HG02642 (cell line): ENCODE measurements at regions not wholly inside any gene's neighbourhood (a gene's known extent, or its start where the extent isn't known, plus 50 kb on each side); places are given as distances from the start of the nearest gene placed in this dataset.
"Not testable (repeated sequence)": the region's sequence is repeated elsewhere in the genome, so short reads cannot be mapped to it uniquely, and the experiment has no call there.

Experiments used
- ATAC-seq: cut with Tn5 transposase; IDR thresholded peaks from one replicate; pipeline ENCODE4 v1.9.1; 2021; ENCODE audit warnings: mild to moderate bottlenecking; ENCODE audit not compliant: unreplicated experiment, poor library complexity

DNA sequence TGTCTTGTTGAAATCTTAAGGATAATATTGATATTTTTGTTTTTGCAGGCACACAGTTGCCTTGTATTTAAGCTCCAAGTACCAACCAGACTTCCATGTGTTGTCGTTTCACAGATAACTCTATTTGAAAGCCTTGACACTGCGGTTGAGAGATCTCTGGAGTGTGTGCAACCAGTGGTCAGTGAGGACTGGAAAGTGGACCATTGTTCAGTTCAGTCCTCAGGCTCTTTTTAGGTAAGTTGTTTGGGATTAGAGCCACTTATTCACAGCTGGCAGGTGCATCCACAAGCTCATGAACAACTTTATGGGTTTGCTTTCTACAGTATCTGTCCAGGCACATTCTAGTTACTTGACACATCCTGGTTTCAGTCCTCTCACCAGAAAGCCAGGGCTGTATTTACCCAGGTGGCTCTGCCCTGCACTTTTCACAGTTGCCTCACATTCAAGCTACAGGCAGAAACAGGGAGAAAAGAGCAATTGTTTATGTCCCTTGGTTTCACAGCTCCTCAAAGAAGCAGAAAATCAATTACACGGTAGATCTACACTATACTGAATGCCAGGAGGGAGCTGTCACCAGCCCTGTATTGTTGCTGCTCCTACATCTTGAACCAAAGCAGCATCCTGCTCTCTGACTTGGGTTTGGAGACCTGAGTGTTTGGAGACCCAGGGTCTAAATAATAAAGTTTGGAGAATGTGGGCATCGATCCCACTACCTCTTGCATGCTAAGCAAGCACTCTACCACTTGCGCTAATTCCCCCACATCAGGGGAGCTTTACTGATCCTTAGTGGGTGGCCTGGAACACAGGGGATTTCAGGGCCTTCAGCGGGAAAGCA lies 543.3 kb downstream of the PRIM2 start:
- not testable (repeated sequence) for ATAC-seq

DNA sequence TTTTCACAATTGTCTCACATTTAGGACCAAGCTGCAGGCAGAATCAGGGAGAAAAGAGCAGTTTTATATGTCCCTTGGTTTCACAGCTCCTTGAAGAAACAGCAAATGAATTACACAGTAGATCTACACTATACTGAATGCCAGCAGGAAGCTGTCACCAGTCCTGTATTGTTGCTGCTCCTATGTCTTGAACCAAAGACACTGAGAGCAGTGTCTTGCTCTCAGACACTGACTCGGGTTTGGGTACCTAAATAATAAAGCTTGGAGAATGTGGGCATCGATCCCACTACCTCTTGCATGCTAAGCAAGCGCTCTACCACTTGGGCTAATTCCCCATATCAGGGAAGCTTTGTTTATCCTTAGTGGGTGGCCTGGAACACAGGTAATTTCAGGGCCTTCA lies 552.7 kb downstream of the PRIM2 start:
- ATAC-seq, result not testable (repeated sequence)

DNA sequence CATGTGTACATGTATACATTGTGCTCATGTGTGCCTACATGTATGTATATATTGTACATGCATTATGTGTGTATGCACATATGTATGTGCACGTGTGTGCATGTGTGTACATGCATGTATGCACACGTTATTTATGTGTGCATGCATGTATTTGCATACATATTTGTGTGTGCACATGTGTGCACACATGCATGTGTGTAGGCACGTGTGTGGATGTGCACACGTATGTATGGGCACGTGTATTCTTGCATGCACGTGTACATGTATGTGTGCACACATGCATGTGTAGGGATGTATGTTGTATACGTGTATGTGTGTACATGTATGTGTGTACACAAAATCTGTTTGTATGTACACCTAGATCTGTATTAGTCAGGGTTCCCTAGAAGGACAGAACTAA lies 556.0 kb downstream of the PRIM2 start:
- not testable (repeated sequence) for ATAC-seq

DNA sequence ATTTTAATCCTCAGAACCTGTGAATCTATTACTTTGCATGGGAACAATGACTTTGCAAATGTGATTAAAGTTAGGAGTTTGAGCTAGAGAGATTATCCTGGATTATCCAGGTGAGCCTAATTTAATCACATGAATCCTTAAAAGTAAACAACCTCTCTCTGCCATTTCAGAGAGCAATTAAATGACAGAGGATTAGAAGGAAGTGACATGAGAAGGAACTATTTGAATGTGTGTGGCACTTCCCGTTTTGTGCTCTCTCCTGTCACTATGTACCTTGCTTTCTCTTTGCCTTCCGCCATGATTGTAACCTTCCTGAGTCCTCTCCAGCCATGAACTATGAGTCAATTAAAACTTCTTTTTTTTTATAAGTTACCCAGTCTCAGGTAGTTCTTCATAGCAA lies 559.2 kb downstream of the PRIM2 start:
- ATAC-seq, result not testable (repeated sequence)

DNA sequence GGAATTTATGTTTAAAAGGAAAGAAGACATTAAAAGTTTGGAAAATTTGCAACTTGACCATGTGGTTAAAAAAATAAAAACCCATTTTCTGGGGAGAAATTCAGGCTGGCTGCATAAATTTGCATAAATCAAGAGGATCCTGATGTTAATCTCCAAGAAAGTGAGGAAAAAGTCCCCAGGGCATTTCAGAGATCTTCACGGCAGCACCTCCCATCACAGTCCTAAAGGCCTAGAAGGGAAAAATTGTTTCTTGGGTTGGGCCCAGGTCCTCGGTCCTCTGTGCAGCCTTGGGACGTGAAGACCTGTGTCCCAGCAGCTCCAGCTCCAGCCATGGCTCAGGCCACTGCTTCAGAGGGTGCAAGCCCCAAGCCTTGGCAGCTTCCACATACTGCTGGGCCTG lies 560.3 kb downstream of the PRIM2 start:
- not testable (repeated sequence) for ATAC-seq

DNA sequence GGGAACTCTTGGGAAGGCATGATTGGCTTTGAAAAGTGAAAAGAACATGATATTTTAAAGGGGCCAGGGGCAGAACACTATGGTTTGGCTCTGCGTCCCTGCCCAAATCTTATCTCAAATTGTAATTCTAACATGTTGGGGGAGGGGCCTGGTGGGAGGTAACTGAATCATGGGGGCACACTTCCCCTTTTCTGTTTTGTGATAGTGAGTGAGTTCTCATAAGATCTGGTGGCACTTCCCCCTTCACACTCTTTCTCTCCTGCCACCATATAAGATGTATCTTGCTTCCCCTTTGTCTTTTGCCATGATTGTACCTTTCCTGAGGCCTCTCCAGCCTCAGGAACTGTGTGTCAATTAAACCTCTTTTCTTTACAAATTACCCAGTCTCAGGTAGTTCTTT lies 561.4 kb downstream of the PRIM2 start:
- ATAC-seq, result not testable (repeated sequence)

DNA sequence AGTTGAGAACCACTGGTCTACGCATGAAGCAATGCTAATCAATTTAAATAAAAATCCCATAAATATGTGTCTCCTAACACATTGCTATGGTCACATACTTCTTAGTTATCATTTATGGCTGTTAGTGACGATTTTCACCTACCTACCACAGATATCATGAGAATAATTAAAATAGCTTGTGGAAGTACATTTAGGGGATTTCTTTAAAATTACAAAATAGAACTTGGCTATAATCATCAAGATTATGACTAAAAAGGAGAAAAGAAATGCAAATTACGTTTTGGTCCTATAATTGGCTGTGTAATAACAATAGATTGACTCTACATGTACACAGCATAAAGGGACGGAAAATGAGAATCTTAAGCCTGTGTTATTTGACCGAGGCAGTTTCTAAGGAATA lies 581.4 kb downstream of the PRIM2 start:
- peak; percentile 82 for ATAC-seq

DNA sequence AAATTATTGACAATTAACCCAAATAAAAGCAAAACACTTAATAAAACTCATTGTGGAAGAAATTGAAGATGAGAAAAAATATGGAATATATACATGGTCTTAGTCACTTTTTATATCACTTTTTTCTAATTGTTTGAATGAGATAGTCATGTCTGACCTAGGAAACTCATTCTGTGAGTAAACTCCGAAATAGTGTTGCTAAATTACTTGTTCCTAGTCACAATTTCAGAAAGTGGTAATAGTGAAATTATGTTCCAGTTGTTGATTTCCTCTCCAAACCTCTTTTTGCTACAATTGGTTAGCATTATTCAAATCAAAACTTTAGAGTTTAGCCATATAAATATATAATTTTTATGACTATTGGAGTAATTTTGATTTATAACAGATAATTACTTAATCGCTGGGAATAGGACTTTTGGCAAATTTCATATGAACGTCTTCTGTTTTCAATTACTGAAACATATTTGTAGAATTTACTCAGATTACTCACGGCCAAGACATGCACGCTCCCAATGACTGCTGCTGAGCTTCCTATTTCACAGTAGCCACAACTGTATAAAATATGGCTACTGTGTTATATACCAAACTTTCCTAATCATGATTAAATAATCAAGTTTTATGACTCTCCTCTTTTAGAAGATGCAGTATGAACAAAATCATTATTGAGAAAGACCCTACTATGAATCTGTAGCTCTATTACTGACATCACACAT lies 583.4 kb downstream of the PRIM2 start:
- ATAC-seq, result not testable (repeated sequence)

DNA sequence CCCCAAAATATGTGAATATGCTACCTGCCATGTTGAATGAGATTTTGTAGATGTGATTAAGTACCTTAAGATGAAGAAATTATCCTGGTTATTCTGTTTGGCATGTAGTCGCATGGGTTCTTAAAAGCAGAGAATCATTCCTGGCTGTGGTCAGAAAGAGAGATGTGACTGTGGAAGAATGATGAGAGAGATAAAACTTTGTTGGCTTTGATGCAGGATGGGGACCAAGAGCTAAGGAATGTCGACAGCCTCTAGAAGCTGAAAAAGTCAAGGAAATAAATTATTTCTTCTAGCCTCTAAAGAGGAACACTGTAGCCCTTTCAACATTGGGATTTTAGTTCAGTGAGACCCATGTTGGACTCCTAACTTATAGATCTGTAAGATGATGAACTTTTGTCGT lies 584.0 kb downstream of the PRIM2 start:
- ATAC-seq, result not testable (repeated sequence)

DNA sequence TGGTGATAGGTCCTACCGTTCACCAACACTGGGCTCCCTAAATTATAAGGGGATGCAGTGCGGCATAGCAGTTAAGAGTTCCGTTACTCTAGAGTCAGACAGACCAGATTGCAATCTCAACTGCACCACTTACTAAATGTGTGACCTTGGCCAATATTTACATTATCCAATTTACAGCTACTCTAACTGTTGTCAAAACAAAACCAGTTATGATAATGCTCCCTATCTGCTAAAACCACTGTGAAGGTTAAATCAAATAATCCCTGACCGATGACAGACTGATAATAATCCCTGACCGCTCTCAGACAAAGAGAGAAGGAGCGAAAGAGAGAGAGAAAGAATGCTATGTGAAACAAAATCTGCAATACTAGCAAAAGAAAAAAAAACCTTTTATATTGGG lies 586.9 kb downstream of the PRIM2 start:
- not testable (repeated sequence) for ATAC-seq

DNA sequence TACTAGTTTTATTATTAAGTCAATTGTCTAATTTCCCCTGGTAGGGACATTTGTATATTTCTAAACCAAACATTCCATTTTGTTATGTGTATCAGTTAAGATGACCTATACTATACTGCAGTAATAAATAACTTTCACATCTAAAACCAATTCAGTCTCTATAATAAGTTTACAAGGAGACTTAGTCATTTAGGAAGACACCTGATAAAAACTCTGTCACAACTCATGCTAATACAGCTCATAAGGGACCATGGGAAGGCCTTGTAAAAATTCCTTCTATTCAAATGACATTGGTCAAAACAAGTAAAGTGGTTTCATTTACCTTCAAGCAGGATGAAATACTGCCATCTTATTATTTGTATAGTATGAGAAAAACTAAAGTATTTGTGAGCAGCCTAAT lies 597.9 kb downstream of the PRIM2 start:
- ATAC-seq, result not testable (repeated sequence)

DNA sequence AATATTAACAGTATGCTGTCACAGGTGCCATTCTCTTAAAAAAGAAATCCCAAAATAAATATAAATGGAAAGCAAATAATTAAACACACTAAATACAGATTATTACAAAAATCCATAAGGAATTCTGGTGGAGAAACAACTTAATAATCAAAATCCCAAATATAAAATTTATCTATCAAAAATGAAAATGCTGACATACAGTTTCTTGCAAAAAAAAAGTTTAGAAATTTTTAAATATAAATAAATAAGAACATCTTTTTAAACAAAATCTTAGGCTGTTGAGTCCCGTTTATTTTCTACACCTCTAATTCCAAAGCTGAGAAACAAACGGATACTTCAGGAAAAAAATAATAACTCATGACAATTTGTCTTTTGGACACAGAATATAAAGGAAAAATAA lies 625.5 kb downstream of the PRIM2 start:
- ATAC-seq, result not testable (repeated sequence)

DNA sequence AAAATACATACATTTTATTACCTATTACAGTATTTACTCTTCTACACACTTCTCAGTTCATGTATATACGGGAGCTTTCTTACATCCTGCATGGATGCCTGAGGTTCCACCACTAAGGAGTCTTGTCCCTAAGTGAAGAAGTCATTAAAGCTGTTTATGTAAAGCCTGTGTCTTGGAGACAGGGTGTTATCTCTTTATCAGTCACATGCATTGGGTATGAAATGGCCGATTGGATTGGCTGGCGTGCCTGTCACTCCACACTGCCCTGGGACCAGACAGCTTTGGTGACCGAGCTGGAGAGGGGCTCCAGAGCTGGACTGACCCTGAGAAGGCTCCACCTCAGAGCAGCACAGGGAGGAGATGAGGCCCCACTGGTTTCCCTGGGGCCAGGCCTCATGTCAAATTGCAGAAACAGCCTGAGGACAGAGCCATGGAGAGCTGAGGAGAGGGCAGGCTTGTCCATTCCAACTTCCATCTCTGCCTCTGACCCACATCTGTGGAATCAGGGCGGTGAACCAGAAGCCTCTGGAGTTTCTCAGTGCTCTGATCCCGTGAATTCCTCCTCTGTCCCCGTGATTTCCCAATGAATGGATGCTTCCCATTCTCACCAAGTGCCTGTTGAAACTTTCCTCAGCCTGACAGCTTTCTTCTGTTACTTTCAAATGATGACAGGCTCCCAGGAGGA lies 628.8 kb downstream of the PRIM2 start:
- not testable (repeated sequence) for ATAC-seq

DNA sequence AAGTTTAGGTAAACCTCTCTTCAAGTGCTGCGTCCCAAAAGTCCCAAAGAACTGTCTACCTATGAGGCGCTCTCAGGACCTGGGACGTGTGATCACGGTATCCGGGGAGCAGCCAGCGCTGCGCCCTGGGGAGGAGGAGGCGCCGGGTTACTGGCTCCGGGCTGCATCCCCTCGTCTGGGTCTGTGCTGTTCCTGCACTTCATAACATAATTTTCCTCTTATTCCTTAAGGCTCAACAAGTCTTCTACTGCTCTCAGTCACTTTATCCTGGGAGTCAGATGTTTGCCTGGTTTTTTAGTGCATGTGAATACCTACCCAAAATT lies 629.3 kb downstream of the PRIM2 start:
- not testable (repeated sequence) for ATAC-seq

DNA sequence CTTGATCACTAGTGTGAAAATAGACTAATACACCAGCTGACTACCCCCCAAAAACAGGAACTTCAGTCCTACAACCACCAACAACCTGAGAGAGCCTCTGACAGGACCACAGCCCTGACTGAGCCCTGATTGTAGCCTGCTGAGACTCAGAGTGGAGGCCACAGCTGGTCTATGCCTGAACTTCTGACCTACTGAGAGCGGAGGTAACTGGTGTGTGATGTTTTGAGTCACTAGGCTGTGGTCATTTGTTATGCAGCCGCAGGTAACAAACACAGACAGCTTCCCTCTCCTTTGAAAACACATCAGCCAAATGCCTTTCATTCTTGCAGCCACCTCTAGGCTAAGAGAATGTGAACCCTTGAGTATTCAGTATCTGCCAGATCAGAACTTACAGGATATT lies 631.1 kb downstream of the PRIM2 start:
- not testable (repeated sequence) for ATAC-seq

DNA sequence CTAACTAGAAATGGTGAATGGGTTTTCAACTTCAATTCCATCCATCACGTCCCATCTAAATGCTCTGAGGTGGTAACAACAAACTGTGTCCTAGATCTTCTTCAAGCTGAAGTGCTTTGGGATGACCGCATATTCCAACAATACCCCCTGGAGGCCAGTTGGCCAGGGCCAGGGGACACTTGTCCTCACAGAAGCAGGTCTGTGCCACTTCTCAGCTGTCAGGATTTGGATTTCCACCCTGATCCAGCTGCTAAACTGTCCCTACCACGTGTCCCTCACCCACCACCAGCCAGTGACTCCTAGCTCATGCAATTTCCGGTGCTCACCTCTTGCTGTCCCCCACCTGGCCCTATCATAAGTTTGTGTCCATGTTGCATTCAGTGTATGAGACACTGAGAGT lies 633.0 kb downstream of the PRIM2 start:
- not testable (repeated sequence) for ATAC-seq

DNA sequence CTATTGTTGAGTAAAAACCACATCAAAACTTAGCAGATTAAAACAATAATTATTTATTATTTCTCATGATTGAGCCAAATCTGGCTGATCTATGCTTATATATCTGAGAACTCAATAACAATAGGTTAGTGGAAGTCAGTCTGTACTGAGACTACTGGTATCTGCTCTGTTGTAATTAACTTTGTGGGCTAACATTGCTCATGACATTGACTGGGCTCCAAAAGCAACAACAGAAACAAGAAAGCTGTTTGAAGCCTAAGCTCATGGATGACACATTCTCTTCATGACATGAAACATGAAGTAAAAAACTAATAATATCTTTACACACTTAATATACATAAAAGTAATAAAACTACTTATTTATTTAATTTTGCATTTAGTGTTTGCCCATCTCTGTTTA lies 649.3 kb downstream of the PRIM2 start:
- not testable (repeated sequence) for ATAC-seq

DNA sequence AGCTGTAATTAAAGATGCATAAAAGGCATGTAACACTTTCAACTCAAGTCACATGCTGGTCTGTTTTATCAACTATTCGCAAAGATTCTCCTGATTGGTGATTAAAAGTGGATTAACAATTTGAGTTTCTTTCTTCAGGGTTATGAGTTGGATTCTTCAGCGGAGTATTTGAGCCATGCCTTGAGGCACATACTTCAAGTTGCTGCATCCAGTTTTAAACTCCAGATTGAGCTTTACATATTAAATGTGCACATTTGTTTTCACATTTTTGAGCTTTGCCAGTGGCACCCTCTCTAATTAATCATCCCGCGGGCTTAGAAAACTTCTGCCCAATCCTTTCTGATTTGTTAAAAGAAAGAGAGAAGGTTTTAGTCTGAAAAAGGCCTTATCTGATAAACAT lies 654.5 kb downstream of the PRIM2 start:
- ATAC-seq, result not testable (repeated sequence)

DNA sequence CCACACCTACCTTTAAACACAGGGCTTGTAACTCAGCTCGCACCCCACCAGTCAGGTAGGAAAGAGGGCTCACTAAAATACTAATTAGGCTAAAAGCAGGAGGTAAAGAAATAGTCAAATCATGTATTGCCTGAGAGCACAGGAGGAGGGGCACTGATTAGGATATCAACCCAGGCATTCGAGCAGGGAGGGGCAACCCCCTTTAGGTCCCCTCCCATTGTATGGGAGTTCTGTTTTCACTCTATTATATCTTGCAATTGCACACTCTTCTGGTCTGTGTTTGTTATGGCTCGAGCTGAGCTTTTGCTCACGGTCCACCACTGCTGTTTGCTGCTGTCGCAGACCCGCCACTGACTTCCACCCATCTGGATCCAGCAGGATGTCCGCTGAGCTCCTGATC lies 657.2 kb downstream of the PRIM2 start:
- ATAC-seq, result no peak

DNA sequence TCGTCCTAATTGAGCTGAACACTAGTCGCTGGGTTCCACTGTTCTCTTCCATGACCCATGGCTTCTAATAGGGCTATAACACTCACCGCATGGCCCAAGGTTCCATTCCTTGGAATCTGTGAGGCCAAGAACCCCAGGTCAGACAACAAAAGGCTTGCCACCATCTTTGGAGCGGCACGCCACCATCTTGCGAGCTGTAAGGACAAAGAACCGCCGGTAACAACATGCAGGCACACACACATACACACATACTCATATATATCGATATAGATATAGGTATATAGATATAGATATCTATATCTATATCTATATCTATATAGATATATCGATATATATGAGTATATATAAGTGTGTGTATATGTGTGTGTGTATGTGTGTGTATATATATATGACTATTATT lies 657.7 kb downstream of the PRIM2 start:
- ATAC-seq, result not testable (repeated sequence)

DNA sequence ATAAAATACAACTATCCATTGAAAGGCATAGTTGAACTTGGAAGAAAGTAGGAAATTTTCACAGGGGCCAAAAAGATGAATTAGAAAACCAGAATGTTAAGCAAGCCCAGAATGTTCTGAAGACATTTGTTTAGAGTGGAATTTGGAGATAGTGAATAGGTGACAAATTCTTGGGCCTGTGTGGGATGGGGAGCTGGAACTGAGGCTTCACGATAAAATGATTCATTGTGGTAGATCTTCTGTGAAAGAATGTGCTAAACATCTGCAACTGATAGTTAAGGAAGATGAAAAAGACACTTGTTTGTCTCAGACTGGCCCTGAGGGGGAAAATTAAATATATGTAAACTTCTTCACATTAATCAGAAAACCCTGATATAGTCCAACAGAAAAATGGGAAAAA lies 658.9 kb downstream of the PRIM2 start:
- ATAC-seq, result not testable (repeated sequence)
